ENCODE measurements at regions not wholly inside any gene's neighbourhood (a gene's known extent, or its start where the extent isn't known, plus 50 kb on each side); places are given as distances from the start of the nearest gene placed in this dataset.

DNA sequence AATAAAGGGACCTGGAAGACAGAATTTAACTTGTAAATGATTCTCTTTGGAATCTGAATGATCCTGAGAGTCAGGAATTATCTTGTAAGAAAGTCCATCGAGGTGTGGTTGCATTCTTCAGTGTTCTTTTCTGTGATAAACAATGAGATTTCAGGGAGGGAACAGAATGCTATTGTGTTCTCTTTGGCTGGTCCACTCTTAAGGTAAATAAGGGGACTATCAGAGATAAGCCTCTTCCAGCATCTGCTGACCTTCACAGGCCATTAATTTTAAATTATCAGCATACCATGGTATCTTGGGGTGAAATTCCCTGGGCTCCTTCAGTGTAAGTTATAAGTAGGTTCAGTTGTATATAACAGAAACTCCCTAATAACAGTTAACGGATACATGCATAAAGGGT is 107.1 kb upstream of the ARHGAP24 start:
- BruUV-seq (replicated peaks): no TSS peak
- Histone ChIP-seq H3K4me3 (ENCODE audit: low read depth, low read length, poor library complexity, severe bottlenecking) (no peak overlapping the region), H3K4me1 (ENCODE audit: insufficient read depth, low read length, poor library complexity, severe bottlenecking) (no peaks in the 10 kb centered on the region), H3K27ac (ENCODE audit: low read depth, low read length, poor library complexity, severe bottlenecking) (no peak overlapping the region), H3K9me3 (ENCODE audit: low read depth, low read length, poor library complexity, severe bottlenecking) (no peaks in the 10 kb centered on the region), H3K36me3 (ENCODE audit: insufficient read depth, low read length, poor library complexity, severe bottlenecking) (no peaks in the 10 kb centered on the region), H3K27me3 (replicated peaks; ENCODE audit: insufficient read depth, low read depth, low read length, poor library complexity) (peaks cover 3% of the 10 kb centered on the region)
- ChIA-PET CTCF (no interaction called here), POLR2A (ENCODE audit: low non-redundant PET) (no interaction called here)
- no peak for DNase-seq (ENCODE audit: low spot score)
- intact Hi-C loops (cut with micrococcal nuclease; ENCODE audit: unreplicated experiment): no loop called here
- TF ChIP-seq EZH2 (IDR thresholded peaks at IDR 0.05; ENCODE audit: borderline replicate concordance, low read depth, low read length, poor library complexity, severe bottlenecking): no peak
- TF ChIP-seq, protein P1, sequence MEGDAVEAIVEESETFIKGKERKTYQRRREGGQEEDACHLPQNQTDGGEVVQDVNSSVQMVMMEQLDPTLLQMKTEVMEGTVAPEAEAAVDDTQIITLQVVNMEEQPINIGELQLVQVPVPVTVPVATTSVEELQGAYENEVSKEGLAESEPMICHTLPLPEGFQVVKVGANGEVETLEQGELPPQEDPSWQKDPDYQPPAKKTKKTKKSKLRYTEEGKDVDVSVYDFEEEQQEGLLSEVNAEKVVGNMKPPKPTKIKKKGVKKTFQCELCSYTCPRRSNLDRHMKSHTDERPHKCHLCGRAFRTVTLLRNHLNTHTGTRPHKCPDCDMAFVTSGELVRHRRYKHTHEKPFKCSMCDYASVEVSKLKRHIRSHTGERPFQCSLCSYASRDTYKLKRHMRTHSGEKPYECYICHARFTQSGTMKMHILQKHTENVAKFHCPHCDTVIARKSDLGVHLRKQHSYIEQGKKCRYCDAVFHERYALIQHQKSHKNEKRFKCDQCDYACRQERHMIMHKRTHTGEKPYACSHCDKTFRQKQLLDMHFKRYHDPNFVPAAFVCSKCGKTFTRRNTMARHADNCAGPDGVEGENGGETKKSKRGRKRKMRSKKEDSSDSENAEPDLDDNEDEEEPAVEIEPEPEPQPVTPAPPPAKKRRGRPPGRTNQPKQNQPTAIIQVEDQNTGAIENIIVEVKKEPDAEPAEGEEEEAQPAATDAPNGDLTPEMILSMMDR (conservative IDR thresholded peaks at IDR 0.05; ENCODE audit: low read depth, low read length): no peak

DNA sequence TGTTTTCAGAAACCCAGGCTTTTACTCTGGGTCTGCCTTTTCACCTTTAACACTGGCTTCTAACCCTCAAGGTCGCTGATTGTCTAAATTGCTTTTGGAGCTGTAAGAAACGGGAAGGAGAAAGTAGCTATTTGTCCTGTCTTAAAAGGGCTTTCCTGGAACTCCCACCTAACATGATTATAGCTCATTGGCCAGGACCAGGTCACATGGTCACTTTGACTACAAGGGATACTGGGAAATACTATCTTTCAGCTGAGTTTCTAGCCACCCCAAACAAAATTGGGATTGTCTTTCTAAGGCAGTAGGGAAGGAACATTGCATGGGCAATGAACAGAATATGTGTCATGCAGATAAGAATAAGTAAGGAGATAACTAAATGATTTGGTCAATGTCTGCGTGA is 106.7 kb upstream of the ARHGAP24 start:
- Histone ChIP-seq H3K4me1 (ENCODE audit: insufficient read depth, low read length, poor library complexity, severe bottlenecking) (no peaks in the 10 kb centered on the region), H3K9me3 (ENCODE audit: low read depth, low read length, poor library complexity, severe bottlenecking) (no peaks in the 10 kb centered on the region), H3K4me3 (ENCODE audit: low read depth, low read length, poor library complexity, severe bottlenecking) (no peak overlapping the region), H3K27ac (ENCODE audit: low read depth, low read length, poor library complexity, severe bottlenecking) (no peak overlapping the region), H3K27me3 (replicated peaks; ENCODE audit: insufficient read depth, low read depth, low read length, poor library complexity) (peaks cover 3% of the 10 kb centered on the region), H3K36me3 (ENCODE audit: insufficient read depth, low read length, poor library complexity, severe bottlenecking) (no peaks in the 10 kb centered on the region)
- TF ChIP-seq, protein P1 (conservative IDR thresholded peaks at IDR 0.05; ENCODE audit: low read depth, low read length): no peak
- no peak for TF ChIP-seq EZH2 (IDR thresholded peaks at IDR 0.05; ENCODE audit: borderline replicate concordance, low read depth, low read length, poor library complexity, severe bottlenecking)
- no peak for DNase-seq (ENCODE audit: low spot score)
- BruUV-seq (replicated peaks): no TSS peak
- POLR2A ChIA-PET (ENCODE audit: low non-redundant PET): no interaction called here
- intact Hi-C loops (cut with micrococcal nuclease; ENCODE audit: unreplicated experiment): no loop called here
- CTCF ChIA-PET: no interaction called here

DNA sequence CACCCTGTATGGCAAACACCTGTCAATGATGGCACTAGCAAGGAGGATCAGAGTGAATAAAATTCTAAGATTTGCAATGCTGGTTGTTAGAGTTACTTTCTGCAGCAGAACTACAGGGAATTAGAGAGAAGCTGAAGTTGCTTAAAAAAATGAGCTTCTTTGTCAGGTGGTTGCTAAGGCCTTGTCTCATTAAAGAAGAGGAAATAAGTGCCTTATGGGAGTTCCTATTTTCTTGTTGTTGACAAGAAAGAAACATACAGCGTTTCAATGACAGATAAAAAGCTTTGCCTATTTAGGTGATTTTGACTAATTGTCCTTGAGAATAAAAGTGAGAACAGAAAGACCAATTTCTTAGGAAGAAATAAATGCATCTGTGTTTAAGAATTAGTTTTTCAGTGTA is 106.0 kb upstream of the ARHGAP24 start:
- no peak for DNase-seq (ENCODE audit: low spot score)
- peaks cover 3% of the 10 kb centered on the region for H3K27me3 ChIP-seq (replicated peaks; ENCODE audit: insufficient read depth, low read depth, low read length, poor library complexity)
- no peaks in the 10 kb centered on the region for H3K9me3 ChIP-seq (ENCODE audit: low read depth, low read length, poor library complexity, severe bottlenecking)
- no TSS peak for BruUV-seq (replicated peaks)
- intact Hi-C loops (cut with micrococcal nuclease; ENCODE audit: unreplicated experiment): no loop called here
- no peaks in the 10 kb centered on the region for H3K36me3 ChIP-seq (ENCODE audit: insufficient read depth, low read length, poor library complexity, severe bottlenecking)
- ChIA-PET POLR2A (ENCODE audit: low non-redundant PET) (no interaction called here), CTCF (interaction anchor here (0.6 kb wide), 2 partner anchors 106 to 375 kb away, joined by 4 to 9 read pairs; partner anchors contain the start of gene ARHGAP24)
- no peak overlapping the region for H3K27ac ChIP-seq (ENCODE audit: low read depth, low read length, poor library complexity, severe bottlenecking)
- H3K4me3 ChIP-seq (ENCODE audit: low read depth, low read length, poor library complexity, severe bottlenecking): no peak overlapping the region
- TF ChIP-seq, protein P1 (conservative IDR thresholded peaks at IDR 0.05; ENCODE audit: low read depth, low read length): no peak
- no peak for TF ChIP-seq EZH2 (IDR thresholded peaks at IDR 0.05; ENCODE audit: borderline replicate concordance, low read depth, low read length, poor library complexity, severe bottlenecking)
- no peaks in the 10 kb centered on the region for H3K4me1 ChIP-seq (ENCODE audit: insufficient read depth, low read length, poor library complexity, severe bottlenecking)
